Subcutaneous abdominal adipose tissue (tissue), 5 donors: ENCODE measurements at regions not wholly inside any gene's neighbourhood (a gene's known extent, or its start where the extent isn't known, plus 50 kb on each side); places are given as distances from the start of the nearest gene placed in this dataset.

ENCODE experiments used
- H3K27ac ChIP-seq: one replicate; pipeline ENCODE4 v1.7.0; 2013; ENCODE audit warnings: low read depth, mild to moderate bottlenecking, inconsistent platforms, low read length, moderate library complexity
- H3K27me3 ChIP-seq, 5 donors: one replicate each; pipeline ENCODE4 v1.7.0; 2013; ENCODE audit warnings: low read length in 5 of 5, inconsistent platforms in 1 of 5; ENCODE audit not compliant: control insufficient read depth in 5 of 5, insufficient read depth in 4 of 5
- H3K36me3 ChIP-seq, 5 donors: one replicate each; pipeline ENCODE4 v1.7.0; 2013; ENCODE audit warnings: low read length in 5 of 5; ENCODE audit not compliant: control insufficient read depth in 5 of 5, insufficient read depth in 5 of 5
- H3K4me1 ChIP-seq, 5 donors: one replicate each; pipeline ENCODE4 v1.7.0; 2013; ENCODE audit warnings: low read length in 5 of 5, mild to moderate bottlenecking in 3 of 5, moderate library complexity in 1 of 5; ENCODE audit not compliant: control insufficient read depth in 5 of 5, insufficient read depth in 5 of 5
- H3K4me3 ChIP-seq, 5 donors: one replicate each; pipeline ENCODE4 v1.7.0; 2013; ENCODE audit warnings: low read length in 5 of 5, low read depth in 1 of 5
- H3K9ac ChIP-seq, 5 donors: one replicate each; pipeline ENCODE4 v1.7.0; 2013; ENCODE audit warnings: low read length in 5 of 5, mild to moderate bottlenecking in 4 of 5, moderate library complexity in 3 of 5
- H3K9me3 ChIP-seq, 5 donors: one replicate each; pipeline ENCODE4 v1.7.0; 2013; ENCODE audit warnings: low read length in 5 of 5; ENCODE audit not compliant: control insufficient read depth in 5 of 5
- donor health status: healthy.
- donor health status: healthy.
- donor health status: healthy.
- donor health status: healthy.
- donor health status: healthy.

DNA sequence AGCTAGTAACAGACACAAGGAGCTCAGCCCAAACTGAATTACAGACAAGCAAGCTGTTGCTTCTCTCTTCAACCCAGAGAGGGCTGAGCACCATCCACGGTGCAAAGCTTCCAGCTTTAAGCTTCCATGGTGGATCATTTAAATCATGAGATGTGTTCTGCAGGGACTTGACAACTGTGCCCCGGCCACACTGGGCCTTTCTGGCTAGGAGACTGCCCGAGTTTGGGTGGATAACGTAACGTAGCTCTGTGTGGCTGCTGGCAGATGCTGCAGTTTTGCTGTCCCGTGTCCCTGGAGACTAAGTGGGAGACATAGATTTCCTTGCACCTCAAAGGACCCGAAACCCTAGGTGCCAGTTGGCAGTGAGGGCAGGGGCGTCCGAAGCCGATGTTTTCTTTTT lies 234.0 kb downstream of the IRX2 start:
- H3K36me3 ChIP-seq = no peaks in the 10 kb centered on the region
- H3K27ac ChIP-seq = no peak overlapping the region
- no peak overlapping the region for H3K4me3 ChIP-seq
- H3K4me1 ChIP-seq = no peaks in the 10 kb centered on the region
- H3K9ac ChIP-seq = no peak overlapping the region
- peaks cover 0 to 3% (median 0%) of the 10 kb centered on the region in 5 donors for H3K27me3 ChIP-seq
- no peaks in the 10 kb centered on the region for H3K9me3 ChIP-seq

DNA sequence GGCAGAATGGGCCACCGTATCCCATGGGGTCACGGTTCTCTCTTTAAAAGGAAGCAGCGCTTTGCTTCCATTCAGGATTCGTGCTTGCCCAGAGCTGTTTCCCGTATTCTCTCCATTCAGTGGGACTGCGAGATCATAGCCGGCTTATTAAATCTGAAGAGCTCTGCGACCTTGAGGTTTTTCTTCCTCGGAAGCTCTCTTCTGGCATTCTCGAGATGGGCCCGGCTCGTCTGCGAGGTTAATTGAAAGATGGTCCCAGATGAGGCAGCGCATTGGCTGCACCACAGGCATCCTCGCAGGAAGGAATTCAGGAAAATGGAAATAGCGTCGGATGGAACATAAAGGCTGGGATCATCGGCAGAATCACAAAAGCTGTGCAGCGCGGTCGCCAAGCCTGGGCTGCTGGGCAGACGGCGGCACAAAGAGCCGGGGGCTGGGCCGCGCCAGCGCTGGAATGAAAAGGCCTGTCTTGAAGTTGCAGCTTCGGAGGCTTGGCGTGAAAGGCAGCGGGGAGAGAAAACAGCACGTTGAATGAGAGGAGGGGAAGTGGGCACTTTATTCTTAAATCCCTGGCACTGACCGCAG lies 236.2 kb downstream of the IRX2 start:
- Histone ChIP-seq H3K27me3 (peaks cover 0 to 8% (median 0%) of the 10 kb centered on the region in 5 donors), H3K36me3 (no peaks in the 10 kb centered on the region), H3K4me3 (no peak overlapping the region), H3K9ac (no peak overlapping the region), H3K27ac (no peak overlapping the region), H3K9me3 (no peaks in the 10 kb centered on the region), H3K4me1 (no peaks in the 10 kb centered on the region)

DNA sequence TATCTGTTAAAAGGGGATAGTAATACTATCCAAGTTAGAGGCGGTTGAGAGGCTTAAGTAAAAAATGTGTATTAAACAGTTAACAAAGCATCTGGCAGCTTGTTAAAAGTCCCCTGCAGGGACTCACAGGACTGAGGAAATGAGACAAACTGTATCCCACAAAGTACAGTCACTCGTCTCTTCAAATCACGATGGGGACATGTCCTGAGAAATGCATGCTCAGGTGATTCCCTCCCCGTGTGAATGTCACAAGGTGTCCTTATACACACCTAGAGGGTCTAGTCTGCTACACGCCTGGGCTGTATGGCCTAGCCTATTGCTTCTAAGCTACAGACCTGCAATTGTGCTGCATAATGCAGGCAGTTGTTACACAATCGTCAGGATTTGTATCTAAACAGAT lies 237.0 kb downstream of the IRX2 start:
- Histone ChIP-seq H3K36me3 (no peaks in the 10 kb centered on the region), H3K9ac (no peak overlapping the region), H3K4me1 (no peaks in the 10 kb centered on the region), H3K27ac (no peak overlapping the region), H3K27me3 (peaks cover 0 to 8% (median 0%) of the 10 kb centered on the region in 5 donors), H3K4me3 (no peak overlapping the region), H3K9me3 (no peaks in the 10 kb centered on the region)

DNA sequence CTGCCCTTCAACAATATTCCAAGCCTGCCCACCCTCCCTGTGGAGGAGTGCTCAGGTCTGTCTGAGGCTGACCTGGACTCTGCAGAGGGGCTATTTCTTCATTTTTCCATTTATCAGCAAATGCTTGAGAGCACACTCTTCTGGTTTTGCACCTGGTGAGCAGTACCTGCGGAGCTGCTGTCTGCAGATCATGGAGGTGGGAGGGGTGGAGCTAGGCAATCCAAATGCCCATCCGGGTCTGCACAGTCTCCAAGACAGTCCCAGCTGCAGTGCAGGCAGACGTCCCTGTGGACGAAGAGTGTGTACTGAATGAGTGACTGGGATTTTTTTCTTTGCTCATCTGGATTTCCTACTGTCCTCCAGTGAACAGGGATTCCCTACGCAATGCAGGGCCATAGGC lies 239.8 kb downstream of the IRX2 start:
- no peaks in the 10 kb centered on the region for H3K36me3 ChIP-seq
- H3K9ac ChIP-seq = no peak overlapping the region
- no peaks in the 10 kb centered on the region for H3K4me1 ChIP-seq
- H3K27me3 ChIP-seq = peaks cover 0 to 5% (median 0%) of the 10 kb centered on the region in 5 donors
- no peak overlapping the region for H3K4me3 ChIP-seq
- H3K27ac ChIP-seq = no peak overlapping the region
- H3K9me3 ChIP-seq = no peaks in the 10 kb centered on the region

DNA sequence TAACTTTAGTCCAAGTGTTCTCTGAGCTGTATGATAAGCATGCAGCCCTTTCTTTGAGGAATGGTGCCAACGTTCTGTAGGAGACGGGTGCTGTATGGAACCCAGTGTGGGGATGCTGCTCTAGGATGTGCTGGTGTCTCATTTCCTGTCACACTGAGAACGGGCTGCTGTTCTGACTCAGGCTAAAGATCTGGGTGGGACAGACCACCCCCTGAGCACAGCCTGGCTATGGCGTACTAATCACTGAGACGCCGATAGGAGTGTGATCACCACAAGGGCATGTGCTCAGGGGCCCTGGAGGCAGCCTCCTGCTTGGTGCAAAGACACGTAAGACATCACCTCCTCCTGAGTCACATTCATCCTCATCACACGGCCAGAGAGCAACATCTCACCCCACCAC lies 240.4 kb downstream of the IRX2 start:
- no peaks in the 10 kb centered on the region for H3K9me3 ChIP-seq
- no peak overlapping the region for H3K9ac ChIP-seq
- H3K27me3 ChIP-seq = peaks cover 0 to 5% (median 0%) of the 10 kb centered on the region in 5 donors
- no peak overlapping the region for H3K4me3 ChIP-seq
- no peaks in the 10 kb centered on the region for H3K4me1 ChIP-seq
- no peak overlapping the region for H3K27ac ChIP-seq
- H3K36me3 ChIP-seq = no peaks in the 10 kb centered on the region

DNA sequence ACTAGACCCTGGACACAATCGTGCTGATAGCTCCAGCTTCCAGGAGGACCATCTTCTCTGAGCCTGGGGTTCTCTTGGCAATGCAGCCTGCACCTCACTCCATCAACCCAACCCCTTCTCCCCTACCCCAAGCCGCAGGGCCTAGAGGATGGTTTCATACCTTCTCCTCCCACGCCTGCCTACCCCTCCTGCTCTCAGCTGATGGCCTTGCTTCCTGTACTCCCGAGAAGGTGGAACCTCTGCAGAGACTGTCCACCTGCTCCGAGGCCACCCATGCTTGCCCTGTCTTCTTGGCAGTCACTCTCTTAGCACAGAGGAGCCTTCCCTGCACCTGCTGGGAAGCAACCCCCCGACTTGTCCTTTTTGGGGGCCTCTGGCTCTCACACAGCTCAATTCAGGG lies 241.9 kb downstream of the IRX2 start:
- Histone ChIP-seq H3K9me3 (peaks cover 0 to under 1% (median 0%) of the 10 kb centered on the region in 5 donors), H3K36me3 (no peaks in the 10 kb centered on the region), H3K4me3 (no peak overlapping the region), H3K9ac (no peak overlapping the region), H3K4me1 (no peaks in the 10 kb centered on the region), H3K27me3 (peaks cover 0 to 5% (median 0%) of the 10 kb centered on the region in 5 donors), H3K27ac (no peak overlapping the region)

DNA sequence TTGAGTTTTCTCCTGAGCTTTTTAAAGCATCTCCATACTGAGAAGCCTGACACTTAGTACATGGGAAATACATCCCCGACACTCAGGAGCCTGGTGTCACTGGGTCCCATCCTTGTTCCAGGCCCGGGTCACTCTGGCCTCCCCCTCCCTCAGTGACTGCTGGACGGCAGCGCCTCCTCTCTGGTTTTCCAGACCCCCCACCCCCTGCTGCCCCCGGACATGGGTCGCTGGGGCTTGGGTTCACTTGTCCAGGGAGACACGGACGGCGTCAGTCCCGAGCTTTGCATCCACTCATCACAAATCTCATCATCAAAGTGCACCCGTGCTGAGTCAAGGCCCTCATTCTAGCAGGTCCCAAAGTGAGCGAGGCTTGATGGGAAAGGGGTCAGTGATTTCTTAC lies 243.0 kb downstream of the IRX2 start:
- H3K27ac ChIP-seq = no peak overlapping the region
- no peak overlapping the region for H3K4me3 ChIP-seq
- no peaks in the 10 kb centered on the region for H3K36me3 ChIP-seq
- peaks cover 0 to 5% (median 0%) of the 10 kb centered on the region in 5 donors for H3K27me3 ChIP-seq
- H3K9me3 ChIP-seq = peaks cover 0 to 10% (median 3%) of the 10 kb centered on the region in 5 donors
- no peaks in the 10 kb centered on the region for H3K4me1 ChIP-seq
- H3K9ac ChIP-seq = no peak overlapping the region

DNA sequence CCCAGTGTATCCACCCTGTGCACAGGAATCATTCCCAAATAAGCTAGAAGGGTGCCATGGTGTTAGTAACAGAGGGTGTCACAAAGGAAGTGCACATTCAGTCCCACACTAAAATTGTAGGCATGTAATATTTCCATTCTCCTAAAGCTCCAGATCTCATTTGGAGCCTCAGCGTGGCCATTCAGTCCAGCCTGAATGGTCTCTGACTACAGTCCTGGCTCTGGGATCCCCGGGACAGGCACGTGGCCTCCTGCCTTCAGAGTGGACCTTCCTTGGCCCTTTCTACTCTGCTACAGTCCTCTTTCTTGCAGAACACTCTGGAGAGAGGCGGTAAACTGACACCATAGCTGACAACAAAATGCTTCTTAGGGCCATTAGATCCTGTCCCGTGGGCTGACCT lies 243.9 kb downstream of the IRX2 start:
- H3K4me1 ChIP-seq = no peaks in the 10 kb centered on the region
- H3K9ac ChIP-seq = no peak overlapping the region
- H3K27me3 ChIP-seq = peaks cover 0 to 5% (median 0%) of the 10 kb centered on the region in 5 donors
- no peak overlapping the region for H3K4me3 ChIP-seq
- no peaks in the 10 kb centered on the region for H3K36me3 ChIP-seq
- H3K9me3 ChIP-seq = peaks cover 0 to 15% (median 10%) of the 10 kb centered on the region in 5 donors
- no peak overlapping the region for H3K27ac ChIP-seq

DNA sequence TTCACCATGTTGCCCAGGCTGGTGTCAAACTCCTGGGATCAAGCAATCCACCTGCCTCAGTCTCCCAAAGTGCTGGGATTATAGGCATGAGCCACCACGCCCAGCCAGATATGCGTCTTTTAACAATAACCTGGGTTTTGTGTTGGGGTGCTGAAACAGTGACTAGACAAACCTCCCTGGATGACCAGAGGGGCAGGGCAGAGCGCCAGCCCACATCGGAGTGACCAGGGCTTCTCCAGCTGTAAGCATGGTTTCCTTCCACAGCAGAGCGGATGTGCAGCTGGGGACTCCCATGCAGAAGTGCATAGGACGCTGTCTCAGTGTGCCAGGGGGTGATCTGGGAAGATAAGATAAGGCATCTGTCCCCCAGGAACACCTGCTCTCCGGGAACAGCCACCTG lies 244.9 kb downstream of the IRX2 start:
- H3K9me3 ChIP-seq = peaks cover 0 to 15% (median 10%) of the 10 kb centered on the region in 5 donors
- H3K4me1 ChIP-seq = no peaks in the 10 kb centered on the region
- H3K27ac ChIP-seq = no peak overlapping the region
- peaks cover 0 to 4% (median 0%) of the 10 kb centered on the region in 5 donors for H3K27me3 ChIP-seq
- no peaks in the 10 kb centered on the region for H3K36me3 ChIP-seq
- no peak overlapping the region for H3K4me3 ChIP-seq
- no peak overlapping the region for H3K9ac ChIP-seq

DNA sequence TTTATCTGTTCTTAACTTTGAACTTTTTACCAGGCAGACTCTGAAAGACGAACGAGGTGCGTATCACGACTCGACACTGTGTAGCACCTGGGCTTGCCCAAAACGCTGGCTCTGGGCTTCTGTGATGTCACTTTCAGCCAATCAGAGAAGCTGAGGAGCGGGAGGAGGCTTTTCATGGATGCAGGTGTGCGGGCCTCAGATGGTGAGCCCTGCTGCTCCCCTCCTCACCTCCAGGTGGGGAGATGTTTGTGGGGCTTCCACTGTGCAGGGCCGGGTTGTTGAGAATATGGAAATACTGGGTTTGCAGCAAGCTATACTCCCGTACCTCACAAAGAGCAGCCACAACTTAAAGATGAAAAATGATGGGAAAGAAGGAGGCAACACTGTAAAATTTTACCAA lies 246.3 kb downstream of the IRX2 start:
- Histone ChIP-seq H3K4me1 (no peaks in the 10 kb centered on the region), H3K27me3 (no peaks in the 10 kb centered on the region), H3K27ac (no peak overlapping the region)

More for the DNA sequence above, 246.3 kb downstream of the IRX2 start:
- peaks cover 2 to 22% (median 16%) of the 10 kb centered on the region in 5 donors for H3K9me3 ChIP-seq
- no peaks in the 10 kb centered on the region for H3K36me3 ChIP-seq
- no peak overlapping the region for H3K4me3 ChIP-seq
- no peak overlapping the region for H3K9ac ChIP-seq
